Skeletal muscle tissue (tissue), 3 donors: ENCODE measurements at regions not wholly inside any gene's neighbourhood (a gene's known extent, or its start where the extent isn't known, plus 50 kb on each side); places are given as distances from the start of the nearest gene placed in this dataset.

Experiments
- H3K27ac ChIP-seq: one replicate; pipeline ENCODE4 v1.7.0; 2013; ENCODE audit warnings: mild to moderate bottlenecking, low read depth, low read length, inconsistent platforms
- H3K27me3 ChIP-seq, 3 donors: one replicate each; pipeline ENCODE4 v1.7.0; 2013; ENCODE audit warnings: low read length in 3 of 3; ENCODE audit not compliant: control insufficient read depth in 3 of 3, insufficient read depth in 3 of 3
- H3K36me3 ChIP-seq, 3 donors: one replicate each; pipeline ENCODE4 v1.7.0; 2013; ENCODE audit warnings: low read length in 3 of 3; ENCODE audit not compliant: control insufficient read depth in 3 of 3, insufficient read depth in 3 of 3
- H3K4me1 ChIP-seq, 3 donors: one replicate each; pipeline ENCODE4 v1.7.0; 2013; ENCODE audit warnings: low read length in 3 of 3, mild to moderate bottlenecking in 3 of 3; ENCODE audit not compliant: control insufficient read depth in 3 of 3, insufficient read depth in 3 of 3
- H3K4me3 ChIP-seq, 3 donors: one replicate each; pipeline ENCODE4 v1.7.0; 2013; ENCODE audit warnings: low read length in 3 of 3
- H3K9ac ChIP-seq, 3 donors: one replicate each; pipeline ENCODE4 v1.7.0; 2013; ENCODE audit warnings: low read length in 3 of 3, mild to moderate bottlenecking in 3 of 3, moderate library complexity in 2 of 3, low read depth in 1 of 3
- H3K9me3 ChIP-seq, 3 donors: one replicate each; pipeline ENCODE4 v1.7.0; 2013; ENCODE audit warnings: low read length in 3 of 3; ENCODE audit not compliant: control insufficient read depth in 3 of 3
- donor health status: Osteomylitis.

GRCh38 chr6:168773788-168774187, 332.8 kb downstream of the SMOC2 start:
- Histone ChIP-seq H3K9ac (no peak overlapping the region), H3K27me3 (peaks cover 0 to 5% (median 4%) of the 10 kb centered on the region in 3 donors), H3K27ac (no peak overlapping the region), H3K4me1 (peaks cover 0 to 4% (median 3%) of the 10 kb centered on the region in 3 donors), H3K4me3 (no peak overlapping the region), H3K9me3 (peaks cover 0 to 15% (median 2%) of the 10 kb centered on the region in 3 donors), H3K36me3 (no peaks in the 10 kb centered on the region)

GRCh38 chr6:168765752-168766151, 324.8 kb downstream of the SMOC2 start:
- no peaks in the 10 kb centered on the region for H3K36me3 ChIP-seq

GRCh38 chr6:168756009-168756634, 315.1 kb downstream of the SMOC2 start:
- H3K27me3 ChIP-seq = no peaks in the 10 kb centered on the region
- no peaks in the 10 kb centered on the region for H3K4me1 ChIP-seq
- no peak overlapping the region for H3K27ac ChIP-seq
- no peak overlapping the region for H3K4me3 ChIP-seq
- no peak overlapping the region for H3K9ac ChIP-seq
- no peaks in the 10 kb centered on the region for H3K9me3 ChIP-seq
- H3K36me3 ChIP-seq = no peaks in the 10 kb centered on the region

More at GRCh38 chr6:168765752-168766151, 324.8 kb downstream of the SMOC2 start:
- Histone ChIP-seq H3K4me1 (no peaks in the 10 kb centered on the region), H3K9ac (no peak overlapping the region), H3K4me3 (no peak overlapping the region), H3K9me3 (no peaks in the 10 kb centered on the region), H3K27ac (no peak overlapping the region), H3K27me3 (no peaks in the 10 kb centered on the region)

- H3K4me3 ChIP-seq = no peak overlapping the region
- no peak overlapping the region for H3K9ac ChIP-seq
- H3K27ac ChIP-seq = no peak overlapping the region
- no peaks in the 10 kb centered on the region for H3K36me3 ChIP-seq
- H3K4me1 ChIP-seq = no peaks in the 10 kb centered on the region
- peaks cover 0 to 6% (median 0%) of the 10 kb centered on the region in 3 donors for H3K27me3 ChIP-seq
- no peaks in the 10 kb centered on the region for H3K9me3 ChIP-seq
These were observed 305.7 kb downstream of the SMOC2 start for GRCh38 chr6:168746643-168747042.

- no peak overlapping the region for H3K27ac ChIP-seq
- no peaks in the 10 kb centered on the region for H3K4me1 ChIP-seq
- H3K4me3 ChIP-seq = no peak overlapping the region
- no peaks in the 10 kb centered on the region for H3K9me3 ChIP-seq
- no peak overlapping the region for H3K9ac ChIP-seq
- no peaks in the 10 kb centered on the region for H3K36me3 ChIP-seq
- H3K27me3 ChIP-seq = peaks cover 0 to 6% (median 0%) of the 10 kb centered on the region in 3 donors
These were observed 305.0 kb downstream of the SMOC2 start for GRCh38 chr6:168746013-168746412.

- Histone ChIP-seq H3K4me3 (no peak overlapping the region), H3K36me3 (no peaks in the 10 kb centered on the region), H3K9ac (no peak overlapping the region), H3K27me3 (peaks cover 0 to 6% (median 0%) of the 10 kb centered on the region in 3 donors), H3K9me3 (no peaks in the 10 kb centered on the region), H3K27ac (no peak overlapping the region), H3K4me1 (no peaks in the 10 kb centered on the region)
These were observed 303.9 kb downstream of the SMOC2 start for GRCh38 chr6:168744861-168745260.

- Histone ChIP-seq H3K4me3 (no peak overlapping the region), H3K27me3 (peaks cover 0 to 6% (median 0%) of the 10 kb centered on the region in 3 donors), H3K9me3 (no peaks in the 10 kb centered on the region), H3K4me1 (no peaks in the 10 kb centered on the region), H3K27ac (no peak overlapping the region), H3K36me3 (no peaks in the 10 kb centered on the region), H3K9ac (no peak overlapping the region)
These were observed 301.2 kb downstream of the SMOC2 start for GRCh38 chr6:168741942-168742782.

- Histone ChIP-seq H3K4me1 (no peaks in the 10 kb centered on the region), H3K27ac (no peak overlapping the region)
These were observed 300.3 kb downstream of the SMOC2 start for GRCh38 chr6:168741305-168741704.

GRCh38 chr6:168739381-168739780, 298.4 kb downstream of the SMOC2 start:
- H3K4me3 ChIP-seq = no peak overlapping the region
- H3K27me3 ChIP-seq = peaks cover 0 to 6% (median 0%) of the 10 kb centered on the region in 3 donors
- no peak overlapping the region for H3K9ac ChIP-seq
- H3K4me1 ChIP-seq = no peaks in the 10 kb centered on the region
- H3K36me3 ChIP-seq = no peaks in the 10 kb centered on the region
- H3K27ac ChIP-seq = no peak overlapping the region
- H3K9me3 ChIP-seq = no peaks in the 10 kb centered on the region

More at GRCh38 chr6:168741305-168741704, 300.3 kb downstream of the SMOC2 start:
- Histone ChIP-seq H3K36me3 (no peaks in the 10 kb centered on the region), H3K27me3 (peaks cover 0 to 6% (median 0%) of the 10 kb centered on the region in 3 donors), H3K9me3 (no peaks in the 10 kb centered on the region), H3K9ac (no peak overlapping the region), H3K4me3 (no peak overlapping the region)

- Histone ChIP-seq H3K4me3 (no peak overlapping the region), H3K27ac (no peak overlapping the region), H3K9ac (no peak overlapping the region), H3K36me3 (no peaks in the 10 kb centered on the region), H3K9me3 (no peaks in the 10 kb centered on the region), H3K4me1 (no peaks in the 10 kb centered on the region), H3K27me3 (peaks cover 0 to 5% (median 0%) of the 10 kb centered on the region in 3 donors)
These were observed 296.5 kb downstream of the SMOC2 start for GRCh38 chr6:168737481-168737880.
